ENCODE measurements at regions not wholly inside any gene's neighbourhood (a gene's known extent, or its start where the extent isn't known, plus 50 kb on each side); places are given as distances from the start of the nearest gene placed in this dataset.

DNA sequence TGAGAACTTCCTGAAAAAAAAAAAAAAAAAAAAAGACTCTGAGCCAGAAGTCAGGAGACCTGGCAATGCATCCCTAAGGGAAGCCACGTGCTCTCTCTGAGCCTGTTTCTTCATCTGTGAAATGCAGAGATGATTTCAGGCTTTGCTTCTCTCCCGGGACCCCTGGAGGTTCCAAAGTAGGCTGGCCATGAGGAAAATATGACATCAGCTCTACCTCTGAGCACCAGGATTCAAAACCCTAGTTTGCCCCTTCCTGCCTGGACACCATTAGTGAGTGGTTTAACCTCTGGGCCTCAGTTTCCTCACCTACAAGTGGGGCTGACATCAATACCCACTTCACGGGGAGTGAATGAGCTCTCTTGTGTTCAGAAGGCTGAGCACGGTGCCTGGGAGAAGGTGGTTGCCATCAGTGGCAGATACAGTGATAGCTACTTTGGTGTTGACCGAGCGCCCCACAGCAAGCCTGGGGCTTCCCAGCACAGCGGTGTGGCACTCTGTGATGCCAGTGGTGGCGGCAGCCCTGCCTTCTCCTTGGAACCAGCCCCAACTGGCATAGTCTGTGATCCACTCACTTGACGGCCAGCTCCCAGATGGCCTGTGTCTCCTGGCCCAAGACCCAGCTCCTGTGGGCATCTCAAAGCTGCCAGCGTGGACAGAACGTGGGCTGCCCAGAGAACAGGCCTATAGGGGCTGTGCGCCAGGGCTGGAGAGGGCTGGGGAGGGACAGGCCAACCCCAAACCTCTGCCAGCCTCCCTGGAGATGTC, 153.1 kb upstream of the UNC5B start:
- TF ChIP-seq, protein P1, sequence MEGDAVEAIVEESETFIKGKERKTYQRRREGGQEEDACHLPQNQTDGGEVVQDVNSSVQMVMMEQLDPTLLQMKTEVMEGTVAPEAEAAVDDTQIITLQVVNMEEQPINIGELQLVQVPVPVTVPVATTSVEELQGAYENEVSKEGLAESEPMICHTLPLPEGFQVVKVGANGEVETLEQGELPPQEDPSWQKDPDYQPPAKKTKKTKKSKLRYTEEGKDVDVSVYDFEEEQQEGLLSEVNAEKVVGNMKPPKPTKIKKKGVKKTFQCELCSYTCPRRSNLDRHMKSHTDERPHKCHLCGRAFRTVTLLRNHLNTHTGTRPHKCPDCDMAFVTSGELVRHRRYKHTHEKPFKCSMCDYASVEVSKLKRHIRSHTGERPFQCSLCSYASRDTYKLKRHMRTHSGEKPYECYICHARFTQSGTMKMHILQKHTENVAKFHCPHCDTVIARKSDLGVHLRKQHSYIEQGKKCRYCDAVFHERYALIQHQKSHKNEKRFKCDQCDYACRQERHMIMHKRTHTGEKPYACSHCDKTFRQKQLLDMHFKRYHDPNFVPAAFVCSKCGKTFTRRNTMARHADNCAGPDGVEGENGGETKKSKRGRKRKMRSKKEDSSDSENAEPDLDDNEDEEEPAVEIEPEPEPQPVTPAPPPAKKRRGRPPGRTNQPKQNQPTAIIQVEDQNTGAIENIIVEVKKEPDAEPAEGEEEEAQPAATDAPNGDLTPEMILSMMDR (IDR thresholded peaks at IDR 0.05) = no peak
- no peak for TF ChIP-seq POLR2A (IDR thresholded peaks at IDR 0.05)

Data from right lobe of liver (tissue), 4 donors.